ENCODE measurements at regions not wholly inside any gene's neighbourhood (a gene's known extent, or its start where the extent isn't known, plus 50 kb on each side); places are given as distances from the start of the nearest gene placed in this dataset.

GRCh38 chr1:68633141-68633919, 136.4 kb upstream of the DEPDC1 start:
- no peak overlapping the region for H3K4me3 ChIP-seq
- DNase-seq, result no peak
- H3K27ac ChIP-seq, result no peak overlapping the region
- WGBS, 3 donors, result 73 to 78% (median 73%) methylated on average over 4 of the region's 4 CpGs
- no peaks in the 10 kb centered on the region for H3K36me3 ChIP-seq
- intact Hi-C loops (cut with DNase I), result no loop called here
- H3K9me3 ChIP-seq, result no peaks in the 10 kb centered on the region
- H3K4me1 ChIP-seq (ENCODE audit: insufficient read depth), result no peaks in the 10 kb centered on the region
- TF ChIP-seq POLR2A (IDR thresholded peaks at IDR 0.05), result no peak
- no peak for TF ChIP-seq EP300 (IDR thresholded peaks at IDR 0.05)
- TF ChIP-seq CTCF (IDR thresholded peaks at IDR 0.05), result no peak
- H3K27me3 ChIP-seq, result peaks cover 5% of the 10 kb centered on the region

GRCh38 chr1:68644504-68644903, 147.6 kb upstream of the DEPDC1 start:
- Histone ChIP-seq H3K9me3 (no peaks in the 10 kb centered on the region), H3K36me3 (no peaks in the 10 kb centered on the region), H3K27me3 (no peaks in the 10 kb centered on the region), H3K4me1 (ENCODE audit: insufficient read depth) (no peaks in the 10 kb centered on the region), H3K4me3 (no peak overlapping the region), H3K27ac (no peak overlapping the region)
- intact Hi-C loops (cut with DNase I), result no loop called here
- DNase-seq, result no peak
- TF ChIP-seq CTCF (IDR thresholded peaks at IDR 0.05) (no peak), EP300 (IDR thresholded peaks at IDR 0.05) (no peak), POLR2A (IDR thresholded peaks at IDR 0.05) (no peak)

GRCh38 chr1:68651115-68651514, 154.2 kb upstream of the DEPDC1 start:
- Histone ChIP-seq H3K4me3 (no peak overlapping the region), H3K4me1 (ENCODE audit: insufficient read depth) (no peaks in the 10 kb centered on the region), H3K36me3 (no peaks in the 10 kb centered on the region), H3K27me3 (no peaks in the 10 kb centered on the region), H3K9me3 (no peaks in the 10 kb centered on the region), H3K27ac (no peak overlapping the region)
- 42 to 47% (median 42%) methylated on average over 1 of the region's 1 CpG for WGBS, 3 donors
- no peak for DNase-seq
- TF ChIP-seq EP300 (IDR thresholded peaks at IDR 0.05), result no peak
- no peak for TF ChIP-seq POLR2A (IDR thresholded peaks at IDR 0.05)
- TF ChIP-seq CTCF (IDR thresholded peaks at IDR 0.05), result no peak
- intact Hi-C loops (cut with DNase I), result no loop called here

- Histone ChIP-seq H3K4me3 (no peak overlapping the region), H3K36me3 (no peaks in the 10 kb centered on the region), H3K27me3 (no peaks in the 10 kb centered on the region), H3K4me1 (ENCODE audit: insufficient read depth) (no peaks in the 10 kb centered on the region), H3K27ac (no peak overlapping the region), H3K9me3 (no peaks in the 10 kb centered on the region)
- intact Hi-C loops (cut with DNase I), result no loop called here
- TF ChIP-seq CTCF (IDR thresholded peaks at IDR 0.05) (no peak), POLR2A (IDR thresholded peaks at IDR 0.05) (no peak), EP300 (IDR thresholded peaks at IDR 0.05) (no peak)
- WGBS, 3 donors, result 89 to 95% (median 92%) methylated on average over 2 of the region's 2 CpGs
- DNase-seq, result no peak
Observed at GRCh38 chr1:68653882-68654281, 157.0 kb upstream of the DEPDC1 start.
